Stimulated activated memory B cell treated with anti-CD40 and anti-IgM and Interleukin-4, amounts not matched to agents 10 μg/mL and 1 μg/mL and 100 μg/mL, for 72 hours (primary cell): ENCODE measurements at regions not wholly inside any gene's neighbourhood (a gene's known extent, or its start where the extent isn't known, plus 50 kb on each side); places are given as distances from the start of the nearest gene placed in this dataset.
"Not testable (repeated sequence)": the region's sequence is repeated elsewhere in the genome, so short reads cannot be mapped to it uniquely, and the experiment has no call there.

ENCODE experiments used
- ATAC-seq: fragments of 150-1000 bp; cut with Tn5 transposase; 2 replicates; pipeline ENCODE4 v1.10.0; 2021
- H3K27ac Mint-ChIP-seq: one replicate; pipeline ENCODE4 v1.8.0; 2022; ENCODE audit warnings: mild to moderate bottlenecking, mixed read lengths
- H3K27me3 Mint-ChIP-seq: one replicate; pipeline ENCODE4 v1.8.0; 2022; ENCODE audit warnings: mixed read lengths
- H3K36me3 Mint-ChIP-seq: one replicate; pipeline ENCODE4 v1.8.0; 2022; ENCODE audit warnings: mixed read lengths
- H3K4me1 Mint-ChIP-seq: one replicate; pipeline ENCODE4 v1.8.0; 2022; ENCODE audit warnings: mixed read lengths
- H3K4me3 Mint-ChIP-seq: one replicate; pipeline ENCODE4 v1.8.0; 2022; ENCODE audit warnings: mild to moderate bottlenecking, moderate library complexity, mixed read lengths
- H3K9me3 Mint-ChIP-seq: one replicate; pipeline ENCODE4 v1.8.0; 2022; ENCODE audit warnings: mixed read lengths

DNA sequence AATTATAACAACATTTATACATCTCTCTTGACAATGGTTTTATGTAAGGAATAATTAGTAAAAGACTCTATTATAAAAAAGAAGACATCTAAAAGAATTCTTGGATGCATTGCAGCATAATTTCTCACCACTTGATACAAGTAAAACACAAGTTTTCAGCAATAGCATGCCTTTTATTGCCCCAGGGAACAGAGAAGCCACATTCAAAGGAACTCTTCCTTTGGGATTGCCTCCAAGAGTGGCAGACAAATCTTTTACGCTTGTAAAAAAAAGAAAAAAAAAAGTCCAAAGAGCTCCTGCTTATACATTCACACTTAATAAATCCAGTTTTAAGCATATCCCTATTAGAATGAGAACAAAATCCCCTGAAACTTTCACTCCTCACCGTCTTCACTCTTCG is 2357.8 kb upstream of the PCDH20 start:
- Mint-ChIP-seq H3K9me3 (no peaks in the 10 kb centered on the region), H3K27ac (no peak overlapping the region), H3K36me3 (no peaks in the 10 kb centered on the region), H3K4me3 (no peak overlapping the region), H3K4me1 (no peaks in the 10 kb centered on the region), H3K27me3 (no peaks in the 10 kb centered on the region)
- no peak for ATAC-seq

DNA sequence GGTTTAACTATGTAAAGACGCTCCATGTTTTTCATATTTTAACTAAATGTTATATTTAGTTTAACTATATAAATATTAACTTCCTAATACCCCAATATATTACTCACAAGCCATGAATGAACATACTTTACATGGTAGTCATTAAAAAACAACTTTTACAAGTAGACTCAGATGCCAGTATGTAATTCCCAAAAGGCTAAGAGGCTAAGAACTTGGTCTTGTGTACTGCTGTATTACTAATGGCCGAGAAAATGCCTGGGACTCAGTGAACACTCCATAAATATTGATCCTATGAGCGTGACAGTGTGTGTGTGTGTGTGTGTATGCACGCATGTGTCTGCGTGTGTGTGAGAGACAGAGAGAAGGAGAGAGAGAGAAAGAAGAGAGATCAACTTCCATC is 2342.0 kb upstream of the PCDH20 start:
- H3K4me3 Mint-ChIP-seq, H3K27ac Mint-ChIP-seq, ATAC-seq, H3K36me3 Mint-ChIP-seq, H3K27me3 Mint-ChIP-seq, H3K9me3 Mint-ChIP-seq, H3K4me1 Mint-ChIP-seq: not testable (repeated sequence)

DNA sequence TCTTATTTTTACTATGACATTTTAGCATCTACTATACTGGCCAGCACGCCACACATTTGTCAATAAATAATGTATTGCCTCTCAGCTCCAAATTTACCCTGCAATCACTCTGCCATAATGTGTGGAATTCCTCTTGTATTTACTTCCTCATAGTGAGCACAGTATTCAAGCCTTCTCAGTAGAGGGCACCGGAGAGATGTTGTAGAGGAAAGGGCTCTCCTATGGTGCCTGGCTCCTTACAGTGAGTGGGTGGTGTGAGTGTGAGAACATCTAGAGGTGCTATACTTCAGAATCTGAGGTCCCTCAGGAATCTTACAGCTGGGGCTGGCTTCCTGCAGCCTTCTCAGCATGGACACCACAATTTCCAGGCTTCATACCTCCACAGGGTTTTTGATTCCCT is 2334.2 kb upstream of the PCDH20 start:
- peak; percentile 20 for ATAC-seq
- H3K4me1 Mint-ChIP-seq, H3K36me3 Mint-ChIP-seq, H3K4me3 Mint-ChIP-seq, H3K9me3 Mint-ChIP-seq, H3K27ac Mint-ChIP-seq, H3K27me3 Mint-ChIP-seq: not testable (repeated sequence)

DNA sequence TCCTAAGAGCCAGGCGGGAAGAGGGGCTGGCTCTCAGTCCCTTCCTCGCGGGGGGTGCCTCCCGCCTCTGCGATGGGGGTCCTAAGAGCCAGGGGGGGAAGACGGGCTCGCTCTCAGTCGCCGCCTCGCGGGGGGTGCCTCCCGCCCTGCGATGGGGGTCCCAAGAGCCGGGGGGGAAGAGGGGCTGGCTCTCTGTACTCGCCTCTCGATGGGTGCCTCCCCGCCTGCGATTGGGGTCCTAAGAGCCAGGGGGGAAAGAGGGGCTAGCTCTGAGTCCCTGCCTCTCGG is 2326.1 kb upstream of the PCDH20 start:
- H3K9me3 Mint-ChIP-seq, H3K4me3 Mint-ChIP-seq, ATAC-seq, H3K27me3 Mint-ChIP-seq, H3K27ac Mint-ChIP-seq, H3K36me3 Mint-ChIP-seq, H3K4me1 Mint-ChIP-seq: not testable (repeated sequence)

DNA sequence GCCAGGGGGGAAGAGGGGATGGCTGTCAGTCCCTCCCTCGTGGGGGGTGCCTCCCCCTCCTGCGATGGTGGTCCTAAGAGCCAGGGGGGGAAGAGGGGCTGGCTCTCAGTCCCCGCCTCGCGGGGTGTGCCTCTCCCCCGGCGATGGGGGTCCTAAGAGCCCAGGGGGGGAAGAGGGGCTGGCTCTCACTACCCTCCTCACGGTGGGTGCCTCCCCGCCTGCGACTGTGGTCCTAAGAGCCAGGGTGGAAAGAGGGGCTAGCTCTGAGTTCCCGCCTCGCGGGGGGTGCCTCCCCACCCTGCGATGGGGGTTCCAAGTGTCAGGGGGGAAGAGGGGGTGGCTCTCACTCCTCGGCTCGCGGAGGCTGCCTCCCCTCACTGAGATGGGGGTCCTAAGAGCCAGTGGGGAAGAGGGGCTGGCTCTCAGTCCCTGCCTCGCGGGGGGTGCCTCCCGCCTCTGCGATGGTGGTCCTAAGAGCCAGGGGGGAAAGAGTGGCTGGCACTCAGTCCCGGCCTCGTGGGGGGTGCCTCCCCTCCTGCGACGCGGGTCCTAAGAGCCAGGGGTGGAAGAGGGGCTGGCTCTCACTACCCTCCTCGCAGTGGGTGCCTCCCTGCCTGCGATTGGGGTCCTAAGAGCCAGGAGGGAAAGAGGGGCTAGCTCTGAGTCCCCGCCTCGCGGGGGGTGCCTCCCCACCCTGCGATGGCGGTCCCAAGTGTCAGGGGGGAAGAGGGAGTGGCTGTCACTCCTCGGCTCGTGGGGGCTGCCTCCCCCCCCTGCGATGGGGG is 2325.6 kb upstream of the PCDH20 start:
- no peak for ATAC-seq
- H3K27ac Mint-ChIP-seq, result no peak overlapping the region
- peaks cover 5% of the 10 kb centered on the region for H3K9me3 Mint-ChIP-seq
- no peak overlapping the region for H3K4me3 Mint-ChIP-seq
- no peaks in the 10 kb centered on the region for H3K36me3 Mint-ChIP-seq
- no peaks in the 10 kb centered on the region for H3K27me3 Mint-ChIP-seq
- no peaks in the 10 kb centered on the region for H3K4me1 Mint-ChIP-seq

DNA sequence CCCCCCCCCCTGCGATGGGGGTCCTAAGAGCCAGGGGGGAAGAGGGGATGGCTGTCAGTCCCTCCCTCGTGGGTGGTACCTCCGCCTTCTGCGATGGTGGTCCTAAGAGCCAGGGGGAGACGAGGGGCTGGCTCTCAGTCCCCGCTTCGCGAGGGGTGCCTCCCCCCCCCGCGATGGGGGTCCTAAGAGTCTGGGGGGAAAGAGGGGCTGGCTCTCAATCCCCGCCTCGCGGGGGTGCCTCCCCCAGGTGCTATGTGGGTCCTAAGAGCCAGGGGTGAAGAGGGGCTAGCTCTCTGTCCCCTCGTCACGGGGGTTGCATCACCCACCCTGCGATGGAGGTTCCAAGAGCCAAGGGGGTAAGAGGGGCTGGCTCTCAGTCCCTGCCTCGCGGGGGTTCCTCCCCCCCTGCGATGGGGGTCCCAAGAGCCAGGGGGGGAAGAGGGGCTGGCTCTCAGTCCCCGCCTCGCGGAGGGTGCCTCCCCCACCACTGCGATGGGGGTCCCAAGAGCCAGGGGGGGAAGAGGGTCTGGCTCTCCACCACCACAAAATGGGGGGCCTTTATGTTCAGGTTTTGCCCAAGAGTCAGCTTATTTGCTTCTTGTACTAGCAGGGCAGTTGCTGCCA is 2323.6 kb upstream of the PCDH20 start:
- H3K4me1 Mint-ChIP-seq, H3K27ac Mint-ChIP-seq, H3K4me3 Mint-ChIP-seq, ATAC-seq, H3K36me3 Mint-ChIP-seq, H3K9me3 Mint-ChIP-seq, H3K27me3 Mint-ChIP-seq: not testable (repeated sequence)

DNA sequence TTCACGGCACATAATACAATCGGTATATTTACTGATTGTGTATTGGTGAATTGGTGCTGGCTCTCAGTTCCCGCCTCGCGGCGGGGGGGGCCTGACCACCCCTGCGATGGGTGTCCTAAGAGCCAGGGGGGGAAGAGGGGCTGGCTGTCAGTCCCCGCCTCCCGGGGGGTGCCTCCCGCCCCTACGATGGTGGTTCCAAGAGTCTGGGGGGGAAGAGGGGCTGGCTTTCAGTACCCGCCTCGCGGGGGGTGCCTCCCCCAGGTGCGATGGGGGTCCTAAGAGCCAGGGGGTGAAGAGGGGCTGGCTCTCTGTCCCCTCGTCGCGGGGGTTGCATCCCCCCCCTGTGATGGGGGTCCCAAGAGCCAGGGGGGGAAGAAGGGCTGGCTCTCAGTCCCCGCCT is 2321.8 kb upstream of the PCDH20 start:
- H3K9me3 Mint-ChIP-seq, result peaks cover 5% of the 10 kb centered on the region
- ATAC-seq, result no peak
- H3K27ac Mint-ChIP-seq, result no peak overlapping the region
- H3K4me1 Mint-ChIP-seq, result no peaks in the 10 kb centered on the region
- H3K4me3 Mint-ChIP-seq, result no peak overlapping the region
- no peaks in the 10 kb centered on the region for H3K36me3 Mint-ChIP-seq
- H3K27me3 Mint-ChIP-seq, result no peaks in the 10 kb centered on the region

DNA sequence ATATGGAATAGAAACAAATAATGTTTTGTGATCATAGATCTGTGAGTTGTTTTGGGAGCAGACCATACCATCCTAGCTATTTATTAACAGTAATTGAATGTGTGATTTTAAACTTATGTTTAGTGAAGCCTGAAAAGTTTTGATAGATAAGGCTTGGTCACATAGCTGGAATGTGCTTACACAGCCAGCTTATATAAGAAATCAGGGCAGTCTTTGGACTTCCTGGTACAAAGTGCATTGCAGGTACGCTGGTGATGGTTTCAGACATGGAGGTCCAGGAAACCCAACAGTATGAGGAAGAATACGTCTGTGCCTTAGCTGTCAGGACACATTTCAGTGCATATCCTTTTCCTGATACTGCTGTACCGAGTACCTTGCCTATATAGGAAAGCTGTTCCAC is 2316.2 kb upstream of the PCDH20 start:
- Mint-ChIP-seq H3K36me3 (no peaks in the 10 kb centered on the region), H3K27ac (no peak overlapping the region), H3K27me3 (no peaks in the 10 kb centered on the region), H3K9me3 (peaks cover 3% of the 10 kb centered on the region), H3K4me3 (no peak overlapping the region), H3K4me1 (no peaks in the 10 kb centered on the region)
- ATAC-seq, result no peak

DNA sequence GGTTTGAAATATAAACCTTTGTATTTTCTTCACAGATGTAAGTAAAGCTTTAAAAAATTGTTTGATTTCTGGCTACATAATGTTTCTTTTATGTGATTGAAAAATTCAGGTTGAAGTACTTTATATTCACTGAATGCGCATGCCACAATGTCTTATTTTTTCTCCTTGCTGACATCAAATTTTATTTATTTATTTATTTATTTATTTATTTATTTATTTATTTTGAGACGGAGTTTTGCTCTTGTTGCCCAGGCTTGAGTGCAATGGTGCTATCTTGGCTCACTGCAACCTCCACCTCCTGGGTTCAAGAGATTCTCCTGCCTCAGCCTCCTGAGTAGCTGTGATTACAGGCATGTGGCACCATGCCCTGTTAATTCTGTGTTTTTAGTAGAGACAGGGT is 2296.5 kb upstream of the PCDH20 start:
- H3K4me1 Mint-ChIP-seq, H3K4me3 Mint-ChIP-seq, ATAC-seq, H3K27me3 Mint-ChIP-seq, H3K27ac Mint-ChIP-seq, H3K9me3 Mint-ChIP-seq, H3K36me3 Mint-ChIP-seq: not testable (repeated sequence)

DNA sequence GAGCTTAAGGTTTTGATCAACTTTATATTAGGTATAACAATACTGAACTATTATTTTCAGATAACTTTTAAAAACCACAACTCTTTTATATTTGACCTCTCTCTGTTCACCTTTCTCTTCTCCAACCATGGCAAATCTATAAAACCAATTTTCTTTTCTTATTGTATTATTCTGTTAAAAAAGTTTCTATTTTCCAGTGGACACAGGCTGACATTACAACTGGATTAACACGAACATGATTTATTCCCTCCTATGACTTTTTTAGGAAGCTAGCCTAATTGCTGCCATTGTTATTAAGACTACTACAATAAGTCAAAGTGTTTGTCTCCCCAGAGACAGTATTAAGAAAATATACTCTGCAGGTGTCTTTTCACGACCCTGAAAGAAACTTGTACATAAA is 2291.1 kb upstream of the PCDH20 start:
- H3K9me3 Mint-ChIP-seq, result no peaks in the 10 kb centered on the region
- no peak overlapping the region for H3K27ac Mint-ChIP-seq
- no peak for ATAC-seq
- no peaks in the 10 kb centered on the region for H3K4me1 Mint-ChIP-seq
- H3K4me3 Mint-ChIP-seq, result no peak overlapping the region
- no peaks in the 10 kb centered on the region for H3K27me3 Mint-ChIP-seq
- H3K36me3 Mint-ChIP-seq, result no peaks in the 10 kb centered on the region

DNA sequence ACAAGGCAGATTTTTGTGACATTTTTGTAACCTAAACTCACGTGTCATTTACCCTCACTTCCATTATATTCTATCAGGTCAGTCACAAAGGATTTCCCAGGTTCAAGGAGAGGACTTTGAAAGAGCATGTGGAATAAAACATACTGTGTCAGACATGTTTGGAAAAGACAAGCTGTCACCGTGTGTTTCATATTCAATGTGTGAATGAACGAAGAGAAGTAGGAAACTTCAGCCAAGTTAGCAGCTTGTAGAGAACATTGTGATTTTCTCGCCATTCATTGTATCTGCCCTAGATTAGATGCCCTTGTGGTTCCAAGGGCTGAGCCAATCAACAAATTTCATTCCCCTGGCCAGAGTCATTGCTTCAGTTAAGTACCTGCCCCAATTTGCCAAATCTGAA is 2288.9 kb upstream of the PCDH20 start:
- H3K4me3 Mint-ChIP-seq, result no peak overlapping the region
- no peak for ATAC-seq
- no peaks in the 10 kb centered on the region for H3K36me3 Mint-ChIP-seq
- no peak overlapping the region for H3K27ac Mint-ChIP-seq
- H3K4me1 Mint-ChIP-seq, result no peaks in the 10 kb centered on the region
- no peaks in the 10 kb centered on the region for H3K27me3 Mint-ChIP-seq
- no peaks in the 10 kb centered on the region for H3K9me3 Mint-ChIP-seq

DNA sequence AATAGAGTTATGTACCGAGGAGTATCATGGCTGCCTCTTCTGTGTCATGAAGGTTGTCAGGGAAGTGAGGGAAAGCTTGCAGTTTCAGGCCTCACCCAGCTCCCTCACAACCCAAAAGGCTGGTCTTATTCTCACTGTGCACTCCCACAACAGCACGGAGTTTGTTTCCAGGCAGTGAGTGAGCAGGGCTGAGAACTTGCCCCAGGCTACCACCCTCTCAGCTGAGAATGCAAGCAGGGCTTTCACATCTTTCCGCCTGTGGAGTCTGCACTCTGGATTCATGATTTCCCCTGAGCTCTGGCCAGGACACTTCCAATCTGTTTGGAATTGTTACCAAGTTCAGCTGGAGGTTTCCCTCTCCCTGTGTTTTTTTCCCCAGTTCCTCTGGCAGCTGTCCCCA is 2284.7 kb upstream of the PCDH20 start:
- no peaks in the 10 kb centered on the region for H3K36me3 Mint-ChIP-seq
- ATAC-seq, result peak; percentile 16
- H3K4me1 Mint-ChIP-seq, result no peaks in the 10 kb centered on the region
- no peak overlapping the region for H3K4me3 Mint-ChIP-seq
- no peak overlapping the region for H3K27ac Mint-ChIP-seq
- H3K27me3 Mint-ChIP-seq, result no peaks in the 10 kb centered on the region
- no peaks in the 10 kb centered on the region for H3K9me3 Mint-ChIP-seq

DNA sequence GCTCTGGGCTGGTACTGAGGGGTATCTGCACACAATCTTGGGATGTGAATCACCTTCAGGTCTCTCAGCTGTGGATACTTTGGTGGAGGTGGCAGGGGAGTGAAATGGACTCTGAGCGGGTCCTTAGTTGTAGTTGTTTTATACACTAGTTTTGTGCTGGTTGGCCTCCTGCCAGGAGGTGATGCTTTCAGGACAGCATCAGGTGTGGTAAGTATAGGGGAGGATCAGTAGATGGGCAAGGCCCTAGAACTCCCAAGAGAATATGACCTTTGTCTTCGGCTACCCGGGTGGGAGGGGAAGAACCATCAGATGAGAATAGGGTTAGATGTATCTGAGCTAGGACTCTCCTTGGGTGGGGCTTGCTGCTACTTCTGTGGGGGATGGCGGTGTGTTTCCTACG is 2284.3 kb upstream of the PCDH20 start:
- H3K4me1 Mint-ChIP-seq, result no peaks in the 10 kb centered on the region
- H3K9me3 Mint-ChIP-seq, result no peaks in the 10 kb centered on the region
- ATAC-seq, result peak; percentile 12
- no peak overlapping the region for H3K4me3 Mint-ChIP-seq
- no peaks in the 10 kb centered on the region for H3K27me3 Mint-ChIP-seq
- no peak overlapping the region for H3K27ac Mint-ChIP-seq
- H3K36me3 Mint-ChIP-seq, result no peaks in the 10 kb centered on the region

DNA sequence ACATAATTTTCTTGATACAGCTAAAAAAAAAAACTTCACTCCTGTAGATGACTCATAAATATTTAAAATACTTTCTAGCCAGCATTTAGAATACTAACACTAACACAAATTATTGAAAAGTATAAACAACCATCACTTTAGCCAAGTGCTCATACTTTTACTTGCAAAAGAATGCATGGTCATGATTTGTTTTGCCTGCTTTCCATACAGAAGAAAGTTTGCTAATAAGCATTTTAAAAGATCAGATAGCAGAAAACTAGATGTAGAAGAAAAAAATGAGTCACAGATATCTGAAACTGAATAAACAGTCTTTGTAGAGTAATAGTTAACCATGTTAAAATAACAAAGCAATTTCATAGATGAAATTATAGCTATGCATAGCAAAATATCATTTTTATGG is 2280.4 kb upstream of the PCDH20 start:
- no peak overlapping the region for H3K4me3 Mint-ChIP-seq
- H3K9me3 Mint-ChIP-seq, result no peaks in the 10 kb centered on the region
- H3K4me1 Mint-ChIP-seq, result no peaks in the 10 kb centered on the region
- H3K27me3 Mint-ChIP-seq, result no peaks in the 10 kb centered on the region
- H3K27ac Mint-ChIP-seq, result no peak overlapping the region
- no peak for ATAC-seq
- no peaks in the 10 kb centered on the region for H3K36me3 Mint-ChIP-seq

DNA sequence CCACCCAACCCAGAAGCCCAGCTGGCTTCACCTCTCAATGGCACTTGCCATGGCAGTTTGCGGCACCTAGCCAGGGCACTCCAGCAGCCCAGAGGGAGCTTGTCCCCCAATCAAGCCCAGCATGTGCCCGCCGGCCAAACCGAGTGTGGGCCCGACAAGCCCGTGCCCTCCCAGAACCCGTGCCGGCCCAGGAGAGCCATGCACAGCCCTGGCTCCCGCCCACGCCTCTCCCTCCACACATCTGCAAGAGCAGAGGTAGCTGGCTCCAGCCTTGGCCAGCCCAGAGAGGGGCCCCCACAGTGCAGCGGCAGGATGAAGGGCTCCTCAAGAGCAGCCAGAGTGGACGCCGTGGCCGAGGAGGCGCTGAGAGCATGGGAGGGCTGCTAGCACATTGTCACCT is 2278.0 kb upstream of the PCDH20 start:
- Mint-ChIP-seq H3K4me3 (no peak overlapping the region), H3K4me1 (no peaks in the 10 kb centered on the region), H3K27me3 (no peaks in the 10 kb centered on the region), H3K36me3 (no peaks in the 10 kb centered on the region), H3K9me3 (peaks cover under 1% of the 10 kb centered on the region), H3K27ac (no peak overlapping the region)
- ATAC-seq, result no peak

DNA sequence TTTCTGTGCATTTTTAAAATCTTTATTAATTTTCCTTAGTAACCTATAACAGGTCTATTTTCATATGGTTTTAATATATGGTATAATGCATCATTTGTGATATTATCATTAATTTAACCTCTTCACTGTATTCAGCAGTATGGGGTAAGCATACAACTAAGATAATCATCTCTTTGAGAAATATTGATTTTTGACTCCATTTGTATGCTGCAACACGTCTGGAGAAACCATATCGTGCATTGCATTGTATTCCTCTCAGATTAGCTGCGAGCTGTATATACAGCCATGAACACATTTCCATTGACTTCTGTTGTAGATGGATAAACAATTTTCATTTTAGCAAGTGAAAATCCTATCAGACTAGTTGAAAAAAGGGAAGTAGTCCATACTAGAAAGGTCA is 2275.8 kb upstream of the PCDH20 start:
- ATAC-seq, result no peak
- peaks cover 6% of the 10 kb centered on the region for H3K9me3 Mint-ChIP-seq
- H3K27me3 Mint-ChIP-seq, result no peaks in the 10 kb centered on the region
- no peak overlapping the region for H3K27ac Mint-ChIP-seq
- H3K4me3 Mint-ChIP-seq, result no peak overlapping the region
- no peaks in the 10 kb centered on the region for H3K36me3 Mint-ChIP-seq
- no peaks in the 10 kb centered on the region for H3K4me1 Mint-ChIP-seq

DNA sequence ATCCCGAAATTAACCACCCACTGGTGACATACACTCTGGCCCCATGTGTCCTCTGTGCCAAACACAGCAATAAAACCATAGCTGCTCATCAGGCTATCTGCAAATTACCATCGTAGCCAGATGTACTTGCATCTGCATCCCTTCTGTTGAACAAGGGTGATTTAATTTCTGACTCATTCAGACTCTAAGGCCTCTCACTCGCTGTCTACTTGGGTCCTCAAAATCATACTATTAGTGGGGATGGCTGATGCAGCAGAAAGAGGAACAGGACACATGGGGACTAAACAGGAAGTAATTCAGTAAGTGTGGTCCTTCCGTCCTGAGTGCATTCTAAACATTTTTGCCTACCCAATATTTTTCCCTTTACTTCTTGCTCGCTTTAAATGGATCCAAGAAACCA is 2275.0 kb upstream of the PCDH20 start:
- peaks cover 6% of the 10 kb centered on the region for H3K9me3 Mint-ChIP-seq

More for the DNA sequence above, 2275.0 kb upstream of the PCDH20 start:
- Mint-ChIP-seq H3K27me3 (no peaks in the 10 kb centered on the region), H3K27ac (no peak overlapping the region), H3K36me3 (no peaks in the 10 kb centered on the region), H3K4me3 (no peak overlapping the region), H3K4me1 (no peaks in the 10 kb centered on the region)
- no peak for ATAC-seq
